ENCODE measurements at regions not wholly inside any gene's neighbourhood (a gene's known extent, or its start where the extent isn't known, plus 50 kb on each side); places are given as distances from the start of the nearest gene placed in this dataset.
"Not testable (repeated sequence)": the region's sequence is repeated elsewhere in the genome, so short reads cannot be mapped to it uniquely, and the experiment has no call there.

DNA sequence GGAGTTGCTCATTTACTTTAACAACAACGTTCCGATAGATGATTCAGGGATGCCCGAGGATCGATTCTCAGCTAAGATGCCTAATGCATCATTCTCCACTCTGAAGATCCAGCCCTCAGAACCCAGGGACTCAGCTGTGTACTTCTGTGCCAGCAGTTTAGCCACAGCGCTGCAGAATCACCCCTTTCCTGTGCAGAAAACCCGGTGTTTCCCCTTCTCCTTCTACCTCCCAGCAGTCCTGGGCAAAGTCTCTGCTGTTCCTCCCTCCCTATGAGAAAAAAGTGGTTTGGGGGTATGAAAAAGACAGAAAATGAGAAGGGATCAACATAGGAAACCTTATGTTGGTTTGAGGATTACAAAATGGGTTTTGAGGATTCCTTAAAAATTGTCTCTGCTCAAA is 188.5 kb upstream of the PRSS1 start:
- TF ChIP-seq, protein P1, sequence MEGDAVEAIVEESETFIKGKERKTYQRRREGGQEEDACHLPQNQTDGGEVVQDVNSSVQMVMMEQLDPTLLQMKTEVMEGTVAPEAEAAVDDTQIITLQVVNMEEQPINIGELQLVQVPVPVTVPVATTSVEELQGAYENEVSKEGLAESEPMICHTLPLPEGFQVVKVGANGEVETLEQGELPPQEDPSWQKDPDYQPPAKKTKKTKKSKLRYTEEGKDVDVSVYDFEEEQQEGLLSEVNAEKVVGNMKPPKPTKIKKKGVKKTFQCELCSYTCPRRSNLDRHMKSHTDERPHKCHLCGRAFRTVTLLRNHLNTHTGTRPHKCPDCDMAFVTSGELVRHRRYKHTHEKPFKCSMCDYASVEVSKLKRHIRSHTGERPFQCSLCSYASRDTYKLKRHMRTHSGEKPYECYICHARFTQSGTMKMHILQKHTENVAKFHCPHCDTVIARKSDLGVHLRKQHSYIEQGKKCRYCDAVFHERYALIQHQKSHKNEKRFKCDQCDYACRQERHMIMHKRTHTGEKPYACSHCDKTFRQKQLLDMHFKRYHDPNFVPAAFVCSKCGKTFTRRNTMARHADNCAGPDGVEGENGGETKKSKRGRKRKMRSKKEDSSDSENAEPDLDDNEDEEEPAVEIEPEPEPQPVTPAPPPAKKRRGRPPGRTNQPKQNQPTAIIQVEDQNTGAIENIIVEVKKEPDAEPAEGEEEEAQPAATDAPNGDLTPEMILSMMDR (IDR thresholded peaks at IDR 0.05) = not testable (repeated sequence)
- TF ChIP-seq EP300 (IDR thresholded peaks at IDR 0.05) = not testable (repeated sequence)

All from upper lobe of left lung (tissue), 4 donors.